ENCODE measurements at regions not wholly inside any gene's neighbourhood (a gene's known extent, or its start where the extent isn't known, plus 50 kb on each side); places are given as distances from the start of the nearest gene placed in this dataset.

- DNase-seq = no peak
These were observed 151.8 kb downstream of the TBX5 start for GRCh38 chr12:114253976-114254778.

- no peak for DNase-seq
These were observed 157.4 kb downstream of the TBX5 start for GRCh38 chr12:114248527-114248926.

GRCh38 chr12:114245555-114245954 is 160.4 kb downstream of the TBX5 start:
- DNase-seq = no peak

- no peak for DNase-seq
These were observed 163.9 kb downstream of the TBX5 start for GRCh38 chr12:114241973-114242434.

- DNase-seq = no peak
These were observed 165.7 kb downstream of the TBX5 start for GRCh38 chr12:114240288-114240687.

- DNase-seq = no peak
These were observed 167.1 kb downstream of the TBX5 start for GRCh38 chr12:114238808-114239207.

GRCh38 chr12:114237230-114237629 is 168.7 kb downstream of the TBX5 start:
- DNase-seq = no peak

GRCh38 chr12:114232187-114232586 is 173.8 kb downstream of the TBX5 start:
- DNase-seq = no peak

GRCh38 chr12:114229150-114229549 is 176.8 kb downstream of the TBX5 start:
- no peak for DNase-seq

GRCh38 chr12:114226241-114226928 is 179.6 kb downstream of the TBX5 start:
- no peak for DNase-seq

- no peak for DNase-seq
These were observed 183.8 kb downstream of the TBX5 start for GRCh38 chr12:114221957-114222630.

- DNase-seq = no peak
These were observed 184.7 kb downstream of the TBX5 start for GRCh38 chr12:114221136-114221833.

DNA sequence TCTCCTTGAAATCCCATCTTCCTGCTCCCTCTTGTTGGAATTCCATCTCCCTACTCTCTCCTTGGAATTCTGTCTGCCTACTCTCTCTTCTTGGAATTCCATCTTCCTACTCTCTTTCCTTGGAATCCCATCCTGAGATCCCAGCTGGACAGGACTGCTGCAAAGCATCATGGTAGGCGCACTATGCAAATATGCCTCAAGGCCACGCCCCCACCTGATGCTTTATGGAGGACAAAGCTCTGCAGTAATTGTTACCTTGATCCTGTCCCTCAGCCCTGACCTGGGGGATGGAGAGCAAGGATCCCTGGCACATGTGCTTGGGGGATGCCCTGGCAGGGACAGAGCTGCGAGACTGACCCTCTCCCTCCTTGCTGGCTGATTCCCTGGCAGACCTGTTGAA is 185.6 kb downstream of the TBX5 start:
- peak; percentile 66 for DNase-seq

GRCh38 chr12:114218136-114218535 is 187.8 kb downstream of the TBX5 start:
- DNase-seq = no peak

DNA sequence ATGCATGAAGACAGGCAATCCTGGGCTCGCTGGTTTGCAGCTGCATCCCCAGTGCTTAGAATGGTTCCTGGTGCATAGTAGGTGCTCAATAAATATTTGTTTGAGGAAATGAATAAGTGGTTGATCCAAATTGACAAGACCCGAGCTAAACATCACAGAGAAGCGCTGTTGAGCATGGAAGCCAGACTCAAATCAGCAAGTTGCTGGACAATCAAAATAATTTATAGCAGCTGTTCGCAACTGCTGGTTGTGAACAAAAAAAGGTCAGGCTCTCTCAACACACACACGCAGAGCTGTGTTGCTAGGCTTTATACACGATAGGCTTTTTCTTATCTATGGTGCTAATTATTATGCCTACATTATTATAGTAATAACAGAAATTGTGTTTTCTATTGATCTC is 190.2 kb downstream of the TBX5 start:
- no peak for DNase-seq

DNA sequence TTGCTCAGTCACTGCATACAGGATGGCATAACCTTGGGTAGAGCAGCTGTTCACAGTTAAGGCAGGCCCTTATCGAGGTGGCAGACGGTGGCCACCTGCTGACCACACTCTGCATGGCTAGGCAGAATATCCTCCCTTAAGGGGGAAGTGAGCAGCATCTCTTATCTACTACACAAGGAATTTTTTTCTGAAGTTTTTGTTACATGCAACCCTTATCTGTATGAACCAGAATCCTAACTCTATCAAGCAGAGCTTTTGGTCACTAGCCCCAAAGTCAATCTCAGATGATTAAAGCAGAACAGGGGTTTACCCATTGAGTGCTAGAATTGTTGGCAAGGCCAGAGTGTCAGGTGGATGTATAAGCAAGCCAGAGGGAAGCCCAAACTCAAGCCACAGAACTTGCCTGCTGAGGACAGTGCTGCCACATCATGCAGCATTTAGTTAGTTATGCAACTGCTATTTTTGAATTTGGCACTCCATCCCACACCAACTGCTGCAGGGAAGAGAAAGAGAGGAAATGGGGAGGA is 192.8 kb downstream of the TBX5 start:
- DNase-seq = no peak

DNA sequence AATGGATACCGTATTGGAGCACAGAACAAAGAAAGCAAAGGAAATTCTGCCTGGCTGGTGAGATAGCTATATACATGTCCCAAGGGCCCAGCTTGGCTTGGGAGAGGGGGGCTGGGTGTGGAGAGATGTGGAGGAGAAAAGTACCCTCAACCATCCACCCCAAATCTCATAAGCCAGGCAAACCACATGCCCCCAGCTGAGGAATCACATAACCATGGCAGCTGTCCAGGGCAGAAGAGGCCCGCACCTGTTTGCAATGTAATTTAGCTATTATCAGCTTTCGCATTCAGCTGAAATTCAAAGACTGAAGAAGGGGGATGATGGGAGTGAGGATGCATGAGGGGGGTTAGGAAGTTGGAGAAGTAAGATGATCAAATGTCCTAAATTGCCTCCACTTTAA is 196.1 kb downstream of the TBX5 start:
- peak; percentile 77 for DNase-seq

GRCh38 chr12:114206525-114206924 is 199.4 kb downstream of the TBX5 start:
- DNase-seq = no peak

DNA sequence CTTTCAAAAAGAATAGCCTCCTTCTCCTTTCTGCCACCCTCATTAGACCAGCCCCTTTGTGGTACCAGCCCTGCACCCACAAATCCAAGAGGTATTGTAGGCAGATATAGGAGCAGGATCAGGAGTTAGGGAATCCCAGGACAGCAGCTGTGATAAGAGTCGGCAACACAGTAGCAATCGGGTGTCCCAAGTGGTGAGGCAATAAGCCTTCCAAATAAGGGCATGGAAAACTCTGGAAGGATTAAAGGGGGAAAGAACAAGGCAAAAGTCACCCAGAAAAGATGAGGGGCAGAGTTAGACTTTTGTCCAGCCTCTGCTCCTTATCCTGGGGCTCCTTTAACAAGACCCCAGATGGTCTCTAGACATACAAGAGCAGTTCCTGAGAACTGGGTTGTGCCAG is 204.2 kb downstream of the TBX5 start:
- DNase-seq = no peak

- DNase-seq = no peak
These were observed 211.0 kb downstream of the TBX5 start for GRCh38 chr12:114194956-114195355.

DNA sequence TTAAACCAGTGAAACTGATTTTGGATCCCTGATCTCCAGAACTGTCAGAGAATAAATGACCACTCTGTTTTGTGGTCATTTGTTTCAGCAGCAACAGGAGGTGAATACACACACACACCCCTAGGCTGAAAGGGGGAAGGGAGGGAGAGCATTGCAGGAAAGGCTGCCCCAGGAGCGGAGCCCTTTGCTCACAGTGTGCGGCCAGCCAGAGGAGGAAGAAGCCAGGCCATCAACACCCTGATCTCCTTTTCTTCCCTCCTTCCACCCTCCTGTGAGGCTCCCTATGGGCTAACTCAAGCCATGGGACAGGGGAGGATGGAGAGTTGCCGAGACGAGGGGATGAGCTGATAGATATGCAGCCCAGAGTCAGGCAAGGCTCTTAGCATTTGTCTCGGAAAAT is 211.9 kb downstream of the TBX5 start:
- no peak for DNase-seq

GRCh38 chr12:114193474-114193873 is 212.5 kb downstream of the TBX5 start:
- DNase-seq = no peak

DNA sequence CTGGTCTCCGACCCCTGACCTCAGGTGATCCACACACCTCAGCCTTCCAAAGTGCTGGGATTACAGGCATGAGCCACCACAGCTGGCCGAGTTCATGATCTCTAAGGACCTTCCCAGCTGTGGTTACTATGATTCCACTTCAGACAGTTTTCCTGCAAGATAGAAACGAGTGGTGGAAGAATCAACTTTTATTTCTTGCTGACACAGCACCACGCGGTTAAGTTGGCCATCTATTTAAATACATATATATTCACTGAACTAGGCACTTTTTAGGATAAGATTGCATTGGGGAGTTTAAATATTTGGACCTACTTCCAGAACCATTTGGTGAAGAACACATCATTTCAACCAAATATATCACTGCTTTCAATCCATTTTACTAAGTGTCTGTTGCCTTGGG is 213.4 kb downstream of the TBX5 start:
- DNase-seq = no peak

Data from NCI-H2029 (cell line).